Neural cell (in vitro differentiated cells): ENCODE measurements at regions not wholly inside any gene's neighbourhood (a gene's known extent, or its start where the extent isn't known, plus 50 kb on each side); places are given as distances from the start of the nearest gene placed in this dataset.

Experiments
- EZH2 ChIP-seq: fragments of 200-600, 300-800 bp; shearing (Covaris generic), sonication (generic); IDR thresholded peaks from 2 replicates; pipeline ENCODE4 v1.6.1; 2014; ENCODE audit warnings: antibody characterized with exemption, low read length, borderline replicate concordance, mild to moderate bottlenecking; ENCODE audit not compliant: insufficient read depth, poor library complexity, severe bottlenecking
- POLR2AphosphoS5 ChIP-seq: IDR thresholded peaks from 2 replicates; pipeline ENCODE4 v1.6.1; 2012
- TF ChIP-seq, protein P1 (sequence below): fragments of 450-650 bp; IDR thresholded peaks from 2 replicates; pipeline ENCODE4 v1.5.1; 2014; ENCODE audit warnings: antibody characterized with exemption, mild to moderate bottlenecking, moderate library complexity; ENCODE audit not compliant: poor library complexity, severe bottlenecking

GRCh38 chr9:73872701-73873100 is 624.4 kb upstream of the RORB start:
- TF ChIP-seq, protein P1, sequence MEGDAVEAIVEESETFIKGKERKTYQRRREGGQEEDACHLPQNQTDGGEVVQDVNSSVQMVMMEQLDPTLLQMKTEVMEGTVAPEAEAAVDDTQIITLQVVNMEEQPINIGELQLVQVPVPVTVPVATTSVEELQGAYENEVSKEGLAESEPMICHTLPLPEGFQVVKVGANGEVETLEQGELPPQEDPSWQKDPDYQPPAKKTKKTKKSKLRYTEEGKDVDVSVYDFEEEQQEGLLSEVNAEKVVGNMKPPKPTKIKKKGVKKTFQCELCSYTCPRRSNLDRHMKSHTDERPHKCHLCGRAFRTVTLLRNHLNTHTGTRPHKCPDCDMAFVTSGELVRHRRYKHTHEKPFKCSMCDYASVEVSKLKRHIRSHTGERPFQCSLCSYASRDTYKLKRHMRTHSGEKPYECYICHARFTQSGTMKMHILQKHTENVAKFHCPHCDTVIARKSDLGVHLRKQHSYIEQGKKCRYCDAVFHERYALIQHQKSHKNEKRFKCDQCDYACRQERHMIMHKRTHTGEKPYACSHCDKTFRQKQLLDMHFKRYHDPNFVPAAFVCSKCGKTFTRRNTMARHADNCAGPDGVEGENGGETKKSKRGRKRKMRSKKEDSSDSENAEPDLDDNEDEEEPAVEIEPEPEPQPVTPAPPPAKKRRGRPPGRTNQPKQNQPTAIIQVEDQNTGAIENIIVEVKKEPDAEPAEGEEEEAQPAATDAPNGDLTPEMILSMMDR = no peak
- no peak for TF ChIP-seq EZH2
- TF ChIP-seq POLR2AphosphoS5 = no peak
